T-helper 2 cell treated with Interferon-gamma antibody and Interleukin-4, amounts not matched to agents 5 μg/mL and 100 μg/mL, for 36 hours (primary cell): ENCODE measurements at regions not wholly inside any gene's neighbourhood (a gene's known extent, or its start where the extent isn't known, plus 50 kb on each side); places are given as distances from the start of the nearest gene placed in this dataset.

Experiments
- DNase-seq: peaks from one replicate; pipeline ENCODE4 v3.0.0; 2021; ENCODE audit warnings: low spot score
- H3K27ac Mint-ChIP-seq: one replicate; pipeline ENCODE4 v1.8.0; 2021; ENCODE audit warnings: mild to moderate bottlenecking, mixed read lengths
- H3K27me3 Mint-ChIP-seq: one replicate; pipeline ENCODE4 v1.8.0; 2021; ENCODE audit warnings: low read depth, mixed read lengths
- H3K36me3 Mint-ChIP-seq: one replicate; pipeline ENCODE4 v1.8.0; 2021; ENCODE audit warnings: low read depth, mixed read lengths
- H3K4me1 Mint-ChIP-seq: one replicate; pipeline ENCODE4 v1.8.0; 2021; ENCODE audit warnings: low read depth, mixed read lengths
- H3K4me3 Mint-ChIP-seq: one replicate; pipeline ENCODE4 v1.8.0; 2022; ENCODE audit warnings: mild to moderate bottlenecking, moderate library complexity, mixed read lengths
- H3K9me3 Mint-ChIP-seq: one replicate; pipeline ENCODE4 v1.8.0; 2021; ENCODE audit warnings: mixed read lengths

GRCh38 chr2:212945526-212945925 lies 205.9 kb downstream of the IKZF2 start:
- H3K9me3 Mint-ChIP-seq, result no peaks in the 10 kb centered on the region
- H3K36me3 Mint-ChIP-seq, result no peaks in the 10 kb centered on the region
- H3K27me3 Mint-ChIP-seq, result peaks cover 14% of the 10 kb centered on the region
- H3K4me1 Mint-ChIP-seq, result no peaks in the 10 kb centered on the region
- no peak overlapping the region for H3K27ac Mint-ChIP-seq
- no peak overlapping the region for H3K4me3 Mint-ChIP-seq
- no peak for DNase-seq

- H3K27me3 Mint-ChIP-seq, result peaks cover 12% of the 10 kb centered on the region
- no peak overlapping the region for H3K27ac Mint-ChIP-seq
- no peak for DNase-seq
- peaks cover under 1% of the 10 kb centered on the region for H3K4me1 Mint-ChIP-seq
- peaks cover 2% of the 10 kb centered on the region for H3K36me3 Mint-ChIP-seq
- no peak overlapping the region for H3K4me3 Mint-ChIP-seq
- H3K9me3 Mint-ChIP-seq, result peaks cover under 1% of the 10 kb centered on the region
These were observed 208.1 kb downstream of the IKZF2 start for GRCh38 chr2:212943351-212943750.

GRCh38 chr2:212941361-212941760 lies 210.1 kb downstream of the IKZF2 start:
- peaks cover 10% of the 10 kb centered on the region for H3K27me3 Mint-ChIP-seq
- H3K27ac Mint-ChIP-seq, result no peak overlapping the region
- DNase-seq, result no peak
- no peak overlapping the region for H3K4me3 Mint-ChIP-seq
- H3K36me3 Mint-ChIP-seq, result peaks cover 2% of the 10 kb centered on the region
- H3K9me3 Mint-ChIP-seq, result peaks cover 4% of the 10 kb centered on the region
- H3K4me1 Mint-ChIP-seq, result peaks cover 4% of the 10 kb centered on the region

GRCh38 chr2:212940816-212941215 lies 210.6 kb downstream of the IKZF2 start:
- no peak overlapping the region for H3K27ac Mint-ChIP-seq

GRCh38 chr2:212939777-212940531 lies 211.5 kb downstream of the IKZF2 start:
- Mint-ChIP-seq H3K9me3 (peaks cover 4% of the 10 kb centered on the region), H3K27me3 (peaks cover 6% of the 10 kb centered on the region), H3K27ac (no peak overlapping the region), H3K36me3 (peaks cover 2% of the 10 kb centered on the region), H3K4me3 (no peak overlapping the region), H3K4me1 (peaks cover 5% of the 10 kb centered on the region)
- no peak for DNase-seq

More at GRCh38 chr2:212940816-212941215, 210.6 kb downstream of the IKZF2 start:
- no peak for DNase-seq
- Mint-ChIP-seq H3K36me3 (peaks cover 2% of the 10 kb centered on the region), H3K27me3 (peaks cover 6% of the 10 kb centered on the region), H3K9me3 (peaks cover 4% of the 10 kb centered on the region), H3K4me3 (no peak overlapping the region), H3K4me1 (peaks cover 4% of the 10 kb centered on the region)

- Mint-ChIP-seq H3K27ac (no peak overlapping the region), H3K9me3 (peaks cover 4% of the 10 kb centered on the region), H3K4me1 (peaks cover 5% of the 10 kb centered on the region), H3K4me3 (no peak overlapping the region), H3K27me3 (no peaks in the 10 kb centered on the region), H3K36me3 (peaks cover 2% of the 10 kb centered on the region)
- DNase-seq, result no peak
These were observed 213.1 kb downstream of the IKZF2 start for GRCh38 chr2:212938144-212938793.

GRCh38 chr2:212936572-212936971 lies 214.8 kb downstream of the IKZF2 start:
- DNase-seq, result no peak
- H3K36me3 Mint-ChIP-seq, result peaks cover 2% of the 10 kb centered on the region

GRCh38 chr2:212935752-212936151 lies 215.7 kb downstream of the IKZF2 start:
- no peak for DNase-seq
- Mint-ChIP-seq H3K9me3 (peaks cover 4% of the 10 kb centered on the region), H3K36me3 (peaks cover 2% of the 10 kb centered on the region), H3K4me1 (peaks cover 11% of the 10 kb centered on the region), H3K27me3 (no peaks in the 10 kb centered on the region), H3K27ac (no peak overlapping the region), H3K4me3 (no peak overlapping the region)

More at GRCh38 chr2:212936572-212936971, 214.8 kb downstream of the IKZF2 start:
- Mint-ChIP-seq H3K9me3 (peaks cover 4% of the 10 kb centered on the region), H3K4me1 (peaks cover 5% of the 10 kb centered on the region), H3K27ac (no peak overlapping the region), H3K27me3 (no peaks in the 10 kb centered on the region), H3K4me3 (no peak overlapping the region)

- no peaks in the 10 kb centered on the region for H3K36me3 Mint-ChIP-seq
- peaks cover 25% of the 10 kb centered on the region for H3K4me1 Mint-ChIP-seq
- H3K9me3 Mint-ChIP-seq, result no peaks in the 10 kb centered on the region
- no peak overlapping the region for H3K27ac Mint-ChIP-seq
- no peak overlapping the region for H3K4me3 Mint-ChIP-seq
- peaks cover 4% of the 10 kb centered on the region for H3K27me3 Mint-ChIP-seq
- no peak for DNase-seq
These were observed 220.1 kb downstream of the IKZF2 start for GRCh38 chr2:212931271-212931670.

- H3K4me3 Mint-ChIP-seq, result peak overlapping the region; percentile 61
- H3K4me1 Mint-ChIP-seq, result peaks cover 25% of the 10 kb centered on the region
- H3K9me3 Mint-ChIP-seq, result no peaks in the 10 kb centered on the region
- peaks cover 4% of the 10 kb centered on the region for H3K27me3 Mint-ChIP-seq
- DNase-seq, result no peak
- no peaks in the 10 kb centered on the region for H3K36me3 Mint-ChIP-seq
- peak overlapping the region; percentile 65 for H3K27ac Mint-ChIP-seq
These were observed 220.7 kb downstream of the IKZF2 start for GRCh38 chr2:212930556-212931260.

GRCh38 chr2:212929971-212930370 lies 221.4 kb downstream of the IKZF2 start:
- H3K4me1 Mint-ChIP-seq, result peaks cover 24% of the 10 kb centered on the region
- H3K4me3 Mint-ChIP-seq, result peak overlapping the region; percentile 61
- H3K27me3 Mint-ChIP-seq, result peaks cover 4% of the 10 kb centered on the region
- DNase-seq, result no peak
- no peaks in the 10 kb centered on the region for H3K36me3 Mint-ChIP-seq
- H3K9me3 Mint-ChIP-seq, result peaks cover 1% of the 10 kb centered on the region
- peak overlapping the region; percentile 65 for H3K27ac Mint-ChIP-seq

GRCh38 chr2:212929116-212929515 lies 222.3 kb downstream of the IKZF2 start:
- Mint-ChIP-seq H3K4me1 (peaks cover 24% of the 10 kb centered on the region), H3K9me3 (peaks cover 4% of the 10 kb centered on the region), H3K27ac (no peak overlapping the region), H3K27me3 (peaks cover 4% of the 10 kb centered on the region), H3K36me3 (no peaks in the 10 kb centered on the region), H3K4me3 (no peak overlapping the region)
- no peak for DNase-seq

- Mint-ChIP-seq H3K4me1 (peaks cover 24% of the 10 kb centered on the region), H3K36me3 (no peaks in the 10 kb centered on the region), H3K27ac (no peak overlapping the region), H3K4me3 (no peak overlapping the region), H3K27me3 (peaks cover 4% of the 10 kb centered on the region), H3K9me3 (peaks cover 4% of the 10 kb centered on the region)
- no peak for DNase-seq
These were observed 222.7 kb downstream of the IKZF2 start for GRCh38 chr2:212928681-212929080.

- H3K36me3 Mint-ChIP-seq, result no peaks in the 10 kb centered on the region
- H3K9me3 Mint-ChIP-seq, result peaks cover 4% of the 10 kb centered on the region
- peaks cover 4% of the 10 kb centered on the region for H3K27me3 Mint-ChIP-seq
- H3K27ac Mint-ChIP-seq, result no peak overlapping the region
- no peak overlapping the region for H3K4me3 Mint-ChIP-seq
- H3K4me1 Mint-ChIP-seq, result peaks cover 24% of the 10 kb centered on the region
- no peak for DNase-seq
These were observed 224.5 kb downstream of the IKZF2 start for GRCh38 chr2:212926940-212927339.
